ENCODE measurements at regions not wholly inside any gene's neighbourhood (a gene's known extent, or its start where the extent isn't known, plus 50 kb on each side); places are given as distances from the start of the nearest gene placed in this dataset.

DNA sequence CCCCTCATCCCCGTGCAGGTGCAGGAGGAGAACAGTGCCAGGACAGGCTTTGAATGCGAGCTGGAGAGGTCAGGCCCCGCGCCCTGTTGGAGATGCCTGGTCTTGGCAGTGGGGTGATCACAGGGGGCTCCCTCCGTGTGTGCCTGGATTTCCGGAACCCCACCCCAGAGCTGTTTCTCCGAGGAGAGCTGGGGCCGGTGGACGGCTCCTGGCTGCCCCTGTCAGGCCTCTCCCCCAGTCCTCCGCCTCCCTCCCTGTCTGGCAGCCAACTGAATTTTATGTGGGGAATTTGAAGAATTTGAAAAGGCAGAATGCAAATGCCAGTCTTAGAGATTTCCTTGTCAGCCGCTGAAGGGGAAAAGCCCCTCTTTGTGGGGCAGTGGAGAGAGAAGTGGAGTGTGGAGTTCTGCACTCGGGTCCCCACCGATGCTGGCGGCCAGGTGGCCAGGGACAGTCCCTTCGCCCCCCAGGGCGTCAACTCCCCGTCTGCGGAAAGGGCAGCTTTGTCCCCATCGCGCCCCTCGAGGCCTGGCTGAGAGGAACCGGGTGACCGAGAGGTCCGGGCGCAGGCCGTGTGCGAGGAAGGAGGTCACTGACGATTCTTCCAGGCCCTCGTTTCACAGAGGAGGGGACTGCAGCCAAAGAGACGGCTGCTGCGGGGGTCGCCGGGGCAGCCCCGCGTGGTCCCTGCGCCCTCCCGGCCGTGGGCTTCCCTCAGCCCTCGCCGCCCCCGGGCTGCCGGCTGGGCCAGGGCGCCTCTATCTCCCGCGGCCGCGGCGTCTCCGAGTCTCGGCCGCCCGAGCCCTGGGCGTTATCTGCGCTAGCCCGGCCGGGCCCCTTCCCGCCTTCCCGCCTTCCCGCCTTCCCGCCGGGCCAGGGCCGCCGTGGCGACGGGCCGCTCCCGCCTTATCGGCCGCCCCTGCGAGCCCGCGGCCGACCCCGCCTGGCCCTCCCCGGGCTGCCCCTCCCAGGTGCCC is 56.0 kb upstream of the LCTL start:
- no peak for DNase-seq (ENCODE audit: extremely low spot score)
- POLR2A ChIA-PET, result no interaction called here
- TF ChIP-seq, protein P1, sequence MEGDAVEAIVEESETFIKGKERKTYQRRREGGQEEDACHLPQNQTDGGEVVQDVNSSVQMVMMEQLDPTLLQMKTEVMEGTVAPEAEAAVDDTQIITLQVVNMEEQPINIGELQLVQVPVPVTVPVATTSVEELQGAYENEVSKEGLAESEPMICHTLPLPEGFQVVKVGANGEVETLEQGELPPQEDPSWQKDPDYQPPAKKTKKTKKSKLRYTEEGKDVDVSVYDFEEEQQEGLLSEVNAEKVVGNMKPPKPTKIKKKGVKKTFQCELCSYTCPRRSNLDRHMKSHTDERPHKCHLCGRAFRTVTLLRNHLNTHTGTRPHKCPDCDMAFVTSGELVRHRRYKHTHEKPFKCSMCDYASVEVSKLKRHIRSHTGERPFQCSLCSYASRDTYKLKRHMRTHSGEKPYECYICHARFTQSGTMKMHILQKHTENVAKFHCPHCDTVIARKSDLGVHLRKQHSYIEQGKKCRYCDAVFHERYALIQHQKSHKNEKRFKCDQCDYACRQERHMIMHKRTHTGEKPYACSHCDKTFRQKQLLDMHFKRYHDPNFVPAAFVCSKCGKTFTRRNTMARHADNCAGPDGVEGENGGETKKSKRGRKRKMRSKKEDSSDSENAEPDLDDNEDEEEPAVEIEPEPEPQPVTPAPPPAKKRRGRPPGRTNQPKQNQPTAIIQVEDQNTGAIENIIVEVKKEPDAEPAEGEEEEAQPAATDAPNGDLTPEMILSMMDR (IDR thresholded peaks at IDR 0.05; ENCODE audit: control extremely low read depth, extremely low read depth, low read depth, missing control alignments), result no peak
- CTCF ChIA-PET, result interaction anchor here (1.1 to 3.9 kb wide), 3 partner anchors 17 to 230 kb away, joined by 5 to 37 read pairs (median 6); no protein-coding TSS in a partner anchor

DNA sequence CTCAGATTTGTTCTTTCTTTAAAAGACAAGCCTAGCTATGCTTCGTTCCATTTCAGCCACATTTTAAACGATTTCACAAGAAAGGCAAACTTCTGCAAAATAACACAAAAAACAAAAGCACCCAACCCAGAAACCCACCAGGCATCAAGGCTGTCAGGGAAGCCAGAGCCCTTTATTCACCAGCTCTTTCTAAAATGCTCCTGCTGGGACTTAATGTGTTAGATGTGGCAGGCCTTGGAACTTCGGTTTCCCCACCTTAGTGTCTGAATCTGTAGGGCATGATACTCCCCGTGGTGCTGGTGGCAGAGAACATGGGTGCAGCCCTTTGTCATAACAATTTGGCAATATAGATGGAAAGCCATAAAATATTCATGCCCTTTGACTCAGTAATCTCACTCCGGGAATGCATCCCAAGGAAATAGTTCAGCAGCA is 56.8 kb upstream of the LCTL start:
- POLR2A ChIA-PET, result no interaction called here
- no peak for DNase-seq (ENCODE audit: extremely low spot score)
- TF ChIP-seq, protein P1 (IDR thresholded peaks at IDR 0.05; ENCODE audit: control extremely low read depth, extremely low read depth, low read depth, missing control alignments), result no peak
- CTCF ChIA-PET, result interaction anchor here (2.1 kb wide), 1 partner anchor 18 kb away, joined by 6 read pairs; no protein-coding TSS in a partner anchor

DNA sequence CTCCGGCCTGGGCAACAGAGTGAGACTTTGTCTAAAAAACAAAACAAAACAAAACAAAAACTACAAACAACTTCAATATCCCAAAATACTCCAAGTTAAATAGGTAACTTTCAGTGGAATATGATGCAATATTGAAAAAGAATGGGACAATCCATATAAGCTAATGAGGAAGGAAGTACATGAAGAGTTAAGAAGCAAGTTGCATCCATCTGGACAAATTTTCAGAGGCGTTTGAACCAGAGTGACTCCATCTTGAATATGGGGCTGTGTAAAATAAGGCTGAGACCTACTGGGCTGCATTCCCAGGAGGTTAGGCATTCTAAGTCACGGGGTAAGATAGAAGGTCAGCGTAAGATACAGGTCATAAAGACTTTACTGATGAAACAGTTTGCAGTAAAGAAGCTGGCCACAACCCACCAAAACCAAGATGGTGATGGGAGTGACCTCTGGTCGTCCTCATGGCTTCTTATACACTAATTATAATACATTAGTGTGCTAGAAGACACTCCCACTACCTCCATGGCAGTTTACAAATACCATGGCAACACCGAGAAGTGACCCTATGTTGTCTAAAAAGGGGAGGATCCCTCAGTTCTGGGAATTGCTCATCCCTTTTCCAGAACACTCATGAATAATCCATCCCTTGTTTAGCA is 58.1 kb upstream of the LCTL start:
- POLR2A ChIA-PET, result no interaction called here
- TF ChIP-seq, protein P1 (IDR thresholded peaks at IDR 0.05; ENCODE audit: control extremely low read depth, extremely low read depth, low read depth, missing control alignments), result no peak
- no peak for DNase-seq (ENCODE audit: extremely low spot score)
- CTCF ChIA-PET, result no interaction called here

DNA sequence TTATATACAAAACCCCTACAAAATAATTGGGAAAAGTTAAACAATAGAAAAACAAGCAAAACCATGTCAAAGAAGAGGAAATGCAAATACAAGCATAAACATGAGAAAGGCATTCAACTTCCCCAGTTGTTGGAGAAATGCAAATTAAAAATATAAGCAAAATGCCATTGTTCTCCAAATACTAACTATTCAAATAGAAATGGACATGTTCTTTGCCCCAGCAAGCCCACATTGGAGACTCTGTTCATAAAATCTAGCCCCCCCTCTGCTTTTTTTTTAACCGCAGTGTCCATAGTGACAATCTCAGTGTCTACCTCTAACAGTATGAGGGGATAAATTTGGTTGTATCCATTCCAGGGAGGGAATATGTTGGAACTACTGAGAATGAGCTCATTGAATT is 59.7 kb upstream of the LCTL start:
- POLR2A ChIA-PET, result no interaction called here
- DNase-seq (ENCODE audit: extremely low spot score), result no peak
- TF ChIP-seq, protein P1 (IDR thresholded peaks at IDR 0.05; ENCODE audit: control extremely low read depth, extremely low read depth, low read depth, missing control alignments), result no peak
- CTCF ChIA-PET, result no interaction called here

DNA sequence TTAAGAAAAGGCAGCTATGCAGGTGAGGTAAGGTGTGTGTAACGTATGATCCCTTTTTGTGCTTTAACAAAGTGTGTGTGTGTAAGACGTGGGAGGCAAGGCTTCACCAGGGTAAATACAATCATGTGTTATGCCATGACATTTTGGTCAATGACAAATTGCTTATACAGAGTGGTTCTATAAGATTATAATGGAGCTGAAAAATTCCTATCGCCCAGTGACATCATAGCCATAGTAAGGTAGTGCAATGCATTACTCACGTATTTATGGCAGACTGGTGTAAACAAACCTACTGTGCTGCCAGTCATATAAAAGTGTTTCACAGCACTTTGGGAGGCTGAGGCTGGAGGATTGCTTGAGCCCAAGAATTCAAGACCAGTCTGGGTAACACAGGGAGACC is 60.2 kb upstream of the LCTL start:
- no peak for DNase-seq (ENCODE audit: extremely low spot score)
- ChIA-PET POLR2A (no interaction called here), CTCF (interaction anchor here (0.6 kb wide), 1 partner anchor 10 kb away, joined by 3 read pairs; no protein-coding TSS in a partner anchor)
- TF ChIP-seq, protein P1 (IDR thresholded peaks at IDR 0.05; ENCODE audit: control extremely low read depth, extremely low read depth, low read depth, missing control alignments), result no peak

DNA sequence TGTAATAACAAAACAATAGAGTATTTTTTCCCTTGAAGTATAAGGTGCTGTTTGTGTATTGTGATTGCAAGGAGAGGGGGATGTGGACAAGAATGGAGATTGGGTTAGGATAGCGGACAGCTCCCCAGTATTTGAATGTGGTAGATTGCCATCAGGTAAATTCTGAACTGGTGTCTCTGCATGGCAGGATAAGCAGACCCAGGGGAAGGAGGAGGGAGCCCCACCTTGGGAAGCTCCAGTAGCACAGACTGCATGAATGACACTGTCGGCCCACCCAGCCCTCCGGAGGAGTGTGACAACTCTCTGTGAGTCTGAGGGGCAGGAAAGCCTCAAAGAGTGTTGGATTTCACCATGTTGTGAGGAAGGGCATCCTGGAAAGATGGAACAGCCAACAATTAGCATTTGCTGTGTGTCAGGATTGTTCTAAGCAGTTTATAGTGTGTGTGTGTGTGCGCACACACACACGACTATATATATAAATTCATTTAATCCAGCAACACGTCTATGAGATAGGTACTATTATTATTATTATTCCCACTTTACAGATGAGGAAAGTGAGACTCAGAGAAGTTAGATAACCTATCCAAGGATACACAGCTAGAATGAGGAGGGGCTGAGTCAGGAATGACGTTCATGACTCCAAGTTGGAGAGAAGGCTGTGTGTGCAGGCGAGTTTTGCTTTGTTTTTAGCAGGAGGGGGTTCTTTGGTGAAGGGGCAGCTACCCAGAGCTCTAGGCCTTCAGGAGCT is 63.4 kb upstream of the LCTL start:
- DNase-seq (ENCODE audit: extremely low spot score), result no peak
- CTCF ChIA-PET, result interaction anchor here (1.2 to 1.8 kb wide), 2 partner anchors 10 to 223 kb away, joined by 4 to 7 read pairs; no protein-coding TSS in a partner anchor
- POLR2A ChIA-PET, result no interaction called here
- TF ChIP-seq, protein P1 (IDR thresholded peaks at IDR 0.05; ENCODE audit: control extremely low read depth, extremely low read depth, low read depth, missing control alignments), result no peak
